Astrocyte (in vitro differentiated cells and primary cell): ENCODE measurements at regions not wholly inside any gene's neighbourhood (a gene's known extent, or its start where the extent isn't known, plus 50 kb on each side); places are given as distances from the start of the nearest gene placed in this dataset.

ENCODE experiments used
- DNase-seq: peaks from one replicate; pipeline ENCODE4 v3.0.0-alpha.2; 2010; ENCODE audit warnings: low read depth
- FAIRE-seq: peaks from 2 replicates; lab custom pipeline; 2011; peaks lifted over from hg19 to GRCh38; lab: Jason Lieb, UNC
- H2AFZ ChIP-seq: 2 replicates; pipeline ENCODE4 v1.6.0; 2012; ENCODE audit warnings: low read depth, low read length, inconsistent platforms
- H3K27ac ChIP-seq: 2 replicates; pipeline ENCODE4 v1.5.1; 2011; ENCODE audit warnings: low read depth, low read length, inconsistent platforms
- H3K27me3 ChIP-seq: 2 replicates; pipeline ENCODE4 v1.6.0; 2011; ENCODE audit warnings: low read length, inconsistent platforms; ENCODE audit not compliant: insufficient read depth
- H3K36me3 ChIP-seq: 2 replicates; pipeline ENCODE4 v1.5.1; 2011; ENCODE audit warnings: low read length, inconsistent platforms; ENCODE audit not compliant: insufficient read depth
- H3K4me1 ChIP-seq: 2 replicates; pipeline ENCODE4 v1.5.1; 2011; ENCODE audit warnings: low read length, inconsistent platforms; ENCODE audit not compliant: insufficient read depth
- H3K4me2 ChIP-seq: 2 replicates; pipeline ENCODE4 v1.6.0; 2012; ENCODE audit warnings: low read length, inconsistent platforms
- H3K4me3 ChIP-seq: 2 replicates; pipeline ENCODE4 v1.5.1; 2011; ENCODE audit warnings: low read depth, mild to moderate bottlenecking, low read length, inconsistent platforms; ENCODE audit not compliant: insufficient read depth
- H3K79me2 ChIP-seq: 2 replicates; pipeline ENCODE4 v1.6.0; 2012; ENCODE audit warnings: mild to moderate bottlenecking, low read length, inconsistent platforms; ENCODE audit not compliant: insufficient read depth
- H3K9ac ChIP-seq: 2 replicates; pipeline ENCODE4 v1.6.0; 2012; ENCODE audit warnings: mild to moderate bottlenecking, low read length, inconsistent platforms
- H3K9me3 ChIP-seq: 2 replicates; pipeline ENCODE4 v1.5.1; 2012; ENCODE audit warnings: low read depth, mild to moderate bottlenecking, low read length, inconsistent platforms; ENCODE audit not compliant: insufficient read depth
- H4K20me1 ChIP-seq: 2 replicates; pipeline ENCODE4 v1.6.0; 2012; ENCODE audit warnings: low read length, inconsistent platforms; ENCODE audit not compliant: insufficient read depth
- H3K27ac Mint-ChIP-seq: one replicate; pipeline ENCODE4 v1.8.0; 2021; ENCODE audit warnings: mild to moderate bottlenecking, mixed read lengths; ENCODE audit not compliant: unreplicated experiment
- H3K27me3 Mint-ChIP-seq: one replicate; pipeline ENCODE4 v1.8.0; 2021; ENCODE audit warnings: low read depth, mixed read lengths; ENCODE audit not compliant: unreplicated experiment
- H3K36me3 Mint-ChIP-seq: one replicate; pipeline ENCODE4 v1.8.0; 2021; ENCODE audit warnings: low read depth, mixed read lengths; ENCODE audit not compliant: unreplicated experiment
- H3K4me1 Mint-ChIP-seq: one replicate; pipeline ENCODE4 v1.8.0; 2021; ENCODE audit warnings: low read depth, mixed read lengths; ENCODE audit not compliant: unreplicated experiment
- H3K4me3 Mint-ChIP-seq: one replicate; pipeline ENCODE4 v1.8.0; 2021; ENCODE audit warnings: mild to moderate bottlenecking, moderate library complexity, mixed read lengths; ENCODE audit not compliant: unreplicated experiment
- H3K9me3 Mint-ChIP-seq: one replicate; pipeline ENCODE4 v1.8.0; 2021; ENCODE audit warnings: mild to moderate bottlenecking, mixed read lengths; ENCODE audit not compliant: unreplicated experiment
- EZH2 ChIP-seq: IDR thresholded peaks from 2 replicates; pipeline ENCODE4 v1.6.1; 2012; ENCODE audit warnings: mild to moderate bottlenecking, low read length, inconsistent platforms; ENCODE audit not compliant: insufficient read depth
- TF ChIP-seq, protein P1 (sequence below): IDR thresholded peaks from 2 replicates; pipeline ENCODE4 v1.5.1; 2011; ENCODE audit warnings: low read depth, mild to moderate bottlenecking, inconsistent platforms, low read length, moderate library complexity; ENCODE audit not compliant: insufficient read depth

- no peaks in the 10 kb centered on the region for H3K36me3 Mint-ChIP-seq
- no peaks in the 10 kb centered on the region for H3K4me1 Mint-ChIP-seq
- FAIRE-seq, result no peak
- no peaks in the 10 kb centered on the region for H3K36me3 ChIP-seq
- H3K9me3 Mint-ChIP-seq, result no peaks in the 10 kb centered on the region
- H3K79me2 ChIP-seq, result no peaks in the 10 kb centered on the region
- H3K27me3 Mint-ChIP-seq, result no peaks in the 10 kb centered on the region
- H3K4me2 ChIP-seq, result no peak overlapping the region
- H3K4me3 Mint-ChIP-seq, result no peak overlapping the region
- no peaks in the 10 kb centered on the region for H3K27me3 ChIP-seq
- DNase-seq, result no peak
- TF ChIP-seq EZH2, result no peak
- TF ChIP-seq, protein P1, sequence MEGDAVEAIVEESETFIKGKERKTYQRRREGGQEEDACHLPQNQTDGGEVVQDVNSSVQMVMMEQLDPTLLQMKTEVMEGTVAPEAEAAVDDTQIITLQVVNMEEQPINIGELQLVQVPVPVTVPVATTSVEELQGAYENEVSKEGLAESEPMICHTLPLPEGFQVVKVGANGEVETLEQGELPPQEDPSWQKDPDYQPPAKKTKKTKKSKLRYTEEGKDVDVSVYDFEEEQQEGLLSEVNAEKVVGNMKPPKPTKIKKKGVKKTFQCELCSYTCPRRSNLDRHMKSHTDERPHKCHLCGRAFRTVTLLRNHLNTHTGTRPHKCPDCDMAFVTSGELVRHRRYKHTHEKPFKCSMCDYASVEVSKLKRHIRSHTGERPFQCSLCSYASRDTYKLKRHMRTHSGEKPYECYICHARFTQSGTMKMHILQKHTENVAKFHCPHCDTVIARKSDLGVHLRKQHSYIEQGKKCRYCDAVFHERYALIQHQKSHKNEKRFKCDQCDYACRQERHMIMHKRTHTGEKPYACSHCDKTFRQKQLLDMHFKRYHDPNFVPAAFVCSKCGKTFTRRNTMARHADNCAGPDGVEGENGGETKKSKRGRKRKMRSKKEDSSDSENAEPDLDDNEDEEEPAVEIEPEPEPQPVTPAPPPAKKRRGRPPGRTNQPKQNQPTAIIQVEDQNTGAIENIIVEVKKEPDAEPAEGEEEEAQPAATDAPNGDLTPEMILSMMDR, result no peak
- no peak overlapping the region for H3K4me3 ChIP-seq
- no peak overlapping the region for H2AFZ ChIP-seq
- H3K9ac ChIP-seq, result no peak overlapping the region
- no peaks in the 10 kb centered on the region for H3K4me1 ChIP-seq
- H4K20me1 ChIP-seq, result no peaks in the 10 kb centered on the region
- no peaks in the 10 kb centered on the region for H3K9me3 ChIP-seq
- no peak overlapping the region for H3K27ac ChIP-seq
- H3K27ac Mint-ChIP-seq, result no peak overlapping the region
Measured at GRCh38 chr2:51601706-51602105, 569.8 kb upstream of the NRXN1 start.

DNA sequence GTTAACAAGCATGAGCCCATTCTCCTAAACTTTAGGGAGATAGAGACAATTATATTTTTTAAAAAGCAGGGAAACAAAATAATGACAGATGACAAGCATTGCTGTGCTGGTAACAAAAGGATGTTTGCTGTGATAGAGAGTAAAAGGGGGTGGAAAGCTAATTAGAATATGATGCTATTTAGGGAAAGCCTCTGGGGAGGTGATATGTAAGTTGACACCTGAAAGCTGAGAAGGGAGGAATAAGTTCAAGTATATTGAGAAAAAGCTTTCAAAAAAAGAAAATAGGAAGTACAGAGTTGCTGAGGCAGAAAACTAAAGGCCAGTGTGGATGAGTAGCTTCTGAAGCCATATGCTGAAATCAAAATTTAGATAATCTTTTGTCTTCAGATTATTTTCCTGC, 565.2 kb upstream of the NRXN1 start:
- Mint-ChIP-seq H3K36me3 (no peaks in the 10 kb centered on the region), H3K4me3 (no peak overlapping the region), H3K27me3 (no peaks in the 10 kb centered on the region), H3K9me3 (no peaks in the 10 kb centered on the region), H3K4me1 (no peaks in the 10 kb centered on the region), H3K27ac (no peak overlapping the region)
- Histone ChIP-seq H3K9ac (no peak overlapping the region), H3K27me3 (no peaks in the 10 kb centered on the region), H3K4me2 (no peak overlapping the region), H3K27ac (no peak overlapping the region), H3K36me3 (no peaks in the 10 kb centered on the region), H3K4me1 (no peaks in the 10 kb centered on the region), H3K9me3 (no peaks in the 10 kb centered on the region), H4K20me1 (no peaks in the 10 kb centered on the region), H3K4me3 (no peak overlapping the region), H2AFZ (no peak overlapping the region), H3K79me2 (no peaks in the 10 kb centered on the region)
- TF ChIP-seq, protein P1, result no peak
- TF ChIP-seq EZH2, result no peak
- FAIRE-seq (no peak), DNase-seq (no peak)

- no peaks in the 10 kb centered on the region for H3K27me3 Mint-ChIP-seq
- Histone ChIP-seq H3K4me1 (no peaks in the 10 kb centered on the region), H3K4me3 (no peak overlapping the region), H2AFZ (no peak overlapping the region), H3K27ac (no peak overlapping the region), H3K79me2 (no peaks in the 10 kb centered on the region), H3K4me2 (no peak overlapping the region), H3K27me3 (no peaks in the 10 kb centered on the region), H3K36me3 (no peaks in the 10 kb centered on the region), H3K9ac (no peak overlapping the region), H4K20me1 (no peaks in the 10 kb centered on the region), H3K9me3 (no peaks in the 10 kb centered on the region)
- FAIRE-seq, result no peak
- H3K9me3 Mint-ChIP-seq, result no peaks in the 10 kb centered on the region
- no peak overlapping the region for H3K27ac Mint-ChIP-seq
- TF ChIP-seq, protein P1, result no peak
- no peak for TF ChIP-seq EZH2
- no peaks in the 10 kb centered on the region for H3K4me1 Mint-ChIP-seq
- H3K36me3 Mint-ChIP-seq, result no peaks in the 10 kb centered on the region
- DNase-seq, result no peak
- no peak overlapping the region for H3K4me3 Mint-ChIP-seq
Measured at GRCh38 chr2:51595836-51596235, 563.9 kb upstream of the NRXN1 start.
